Epithelial cell of esophagus (primary cell): ENCODE measurements at regions not wholly inside any gene's neighbourhood (a gene's known extent, or its start where the extent isn't known, plus 50 kb on each side); places are given as distances from the start of the nearest gene placed in this dataset.
A peak's percentile ranks its signal among the peaks of the same experiment; 100 is the strongest.
"Not testable (repeated sequence)": the region's sequence is repeated elsewhere in the genome, so short reads cannot be mapped to it uniquely, and the experiment has no call there.

Source experiments
- DNase-seq: peaks from one replicate; pipeline ENCODE4 v3.0.0; 2010; ENCODE audit warnings: low read depth
- H3K4me3 ChIP-seq: 2 replicates; pipeline ENCODE4 v1.5.1; 2011; ENCODE audit warnings: mild to moderate bottlenecking, low read length, control low read depth
- TF ChIP-seq, protein P1 (sequence below): IDR thresholded peaks from 2 replicates; pipeline ENCODE4 v1.5.1; 2011; ENCODE audit warnings: low read depth, mild to moderate bottlenecking, low read length, control low read depth, inconsistent platforms; ENCODE audit not compliant: insufficient read depth; ENCODE audit errors: missing control alignments

DNA sequence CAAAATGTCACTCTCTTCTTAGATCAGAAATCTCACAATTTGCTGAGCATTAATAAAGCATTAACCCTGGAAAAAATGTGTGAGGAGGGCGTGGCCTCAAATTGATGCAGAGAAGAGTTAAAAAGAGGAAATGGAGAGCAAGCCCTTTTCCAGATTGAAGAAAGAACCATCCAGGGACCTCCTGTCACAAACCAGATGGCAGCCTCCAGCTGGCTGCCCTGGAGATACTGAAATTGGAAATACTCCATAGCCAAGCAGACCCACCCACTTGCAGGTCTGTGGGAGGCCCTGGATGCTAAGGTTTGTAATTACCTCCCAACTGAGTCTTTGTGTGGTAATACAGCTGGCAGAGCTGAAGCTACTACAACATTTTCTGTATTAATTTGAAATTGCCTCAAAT lies 214.9 kb downstream of the IL20RB start:
- no peak overlapping the region for H3K4me3 ChIP-seq
- DNase-seq, result no peak
- TF ChIP-seq, protein P1, sequence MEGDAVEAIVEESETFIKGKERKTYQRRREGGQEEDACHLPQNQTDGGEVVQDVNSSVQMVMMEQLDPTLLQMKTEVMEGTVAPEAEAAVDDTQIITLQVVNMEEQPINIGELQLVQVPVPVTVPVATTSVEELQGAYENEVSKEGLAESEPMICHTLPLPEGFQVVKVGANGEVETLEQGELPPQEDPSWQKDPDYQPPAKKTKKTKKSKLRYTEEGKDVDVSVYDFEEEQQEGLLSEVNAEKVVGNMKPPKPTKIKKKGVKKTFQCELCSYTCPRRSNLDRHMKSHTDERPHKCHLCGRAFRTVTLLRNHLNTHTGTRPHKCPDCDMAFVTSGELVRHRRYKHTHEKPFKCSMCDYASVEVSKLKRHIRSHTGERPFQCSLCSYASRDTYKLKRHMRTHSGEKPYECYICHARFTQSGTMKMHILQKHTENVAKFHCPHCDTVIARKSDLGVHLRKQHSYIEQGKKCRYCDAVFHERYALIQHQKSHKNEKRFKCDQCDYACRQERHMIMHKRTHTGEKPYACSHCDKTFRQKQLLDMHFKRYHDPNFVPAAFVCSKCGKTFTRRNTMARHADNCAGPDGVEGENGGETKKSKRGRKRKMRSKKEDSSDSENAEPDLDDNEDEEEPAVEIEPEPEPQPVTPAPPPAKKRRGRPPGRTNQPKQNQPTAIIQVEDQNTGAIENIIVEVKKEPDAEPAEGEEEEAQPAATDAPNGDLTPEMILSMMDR, result no peak

DNA sequence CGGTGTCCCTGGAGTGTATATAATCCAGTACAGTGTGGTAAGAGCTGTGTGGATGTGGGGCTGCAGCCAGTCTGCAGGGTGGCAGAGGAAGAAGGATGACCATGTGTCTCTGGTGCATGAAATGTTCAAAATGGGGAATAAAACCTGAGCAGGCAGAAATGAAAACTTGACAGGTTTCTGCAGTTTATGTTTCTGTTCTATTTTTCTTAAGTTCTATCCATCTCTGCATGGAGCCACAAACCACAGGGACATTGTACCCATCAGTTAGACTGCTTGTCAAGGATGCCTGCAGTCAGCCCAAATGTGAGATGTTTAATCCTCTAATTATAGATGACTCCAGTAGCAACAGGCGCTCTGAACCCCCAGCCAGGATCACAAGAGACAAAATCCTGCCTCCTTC lies 216.7 kb downstream of the IL20RB start:
- TF ChIP-seq, protein P1, result no peak
- no peak overlapping the region for H3K4me3 ChIP-seq
- DNase-seq, result no peak

DNA sequence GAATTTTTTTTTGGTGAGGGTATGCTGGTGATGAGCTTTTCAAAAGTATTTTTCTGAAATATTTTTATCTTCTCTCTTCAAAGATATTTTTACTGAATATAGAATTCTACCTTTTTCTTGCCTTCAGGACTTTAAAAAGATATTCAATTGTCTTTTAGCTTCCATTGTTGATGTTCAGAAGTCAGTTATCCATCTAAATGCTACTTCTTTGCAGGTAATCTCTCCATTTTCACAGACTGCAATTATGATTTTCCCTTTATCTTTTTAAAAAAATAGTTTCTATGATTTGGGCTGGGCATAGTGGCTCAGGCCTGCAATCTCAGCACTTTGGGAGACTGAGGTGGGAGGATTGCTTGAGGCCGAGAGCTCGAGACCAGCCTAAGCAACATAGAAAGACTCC lies 222.4 kb downstream of the IL20RB start:
- TF ChIP-seq, protein P1, result no peak
- no peak overlapping the region for H3K4me3 ChIP-seq
- no peak for DNase-seq

GRCh38 chr3:137191133-137191923 lies 233.5 kb downstream of the IL20RB start:
- TF ChIP-seq, protein P1, result no peak
- H3K4me3 ChIP-seq, result no peak overlapping the region
- peak; percentile 5 for DNase-seq

- TF ChIP-seq, protein P1, result no peak
- DNase-seq, result no peak
- H3K4me3 ChIP-seq, result no peak overlapping the region
These were observed 234.2 kb downstream of the IL20RB start for GRCh38 chr3:137191951-137192350.

DNA sequence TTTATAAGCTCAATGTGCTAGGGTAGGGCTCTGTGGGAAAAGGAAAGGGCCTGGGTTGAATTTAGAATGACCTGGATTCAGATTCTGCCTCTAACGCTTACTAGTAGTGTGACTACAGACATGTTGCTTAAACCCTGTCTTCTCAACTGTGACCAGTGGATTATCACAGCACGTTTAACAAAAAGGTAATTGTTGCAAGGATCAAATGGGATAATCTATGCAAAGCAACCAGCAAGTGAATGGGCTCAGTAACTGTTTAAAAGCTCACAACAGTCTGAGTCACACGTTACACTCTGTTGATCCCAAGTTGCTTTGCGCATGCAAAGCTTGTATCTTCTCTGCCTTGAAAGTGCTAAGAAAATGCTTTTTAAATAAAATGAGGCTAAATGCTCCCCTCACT lies 236.5 kb downstream of the IL20RB start:
- TF ChIP-seq, protein P1, result no peak
- no peak for DNase-seq
- H3K4me3 ChIP-seq, result no peak overlapping the region

- not testable (repeated sequence) for H3K4me3 ChIP-seq, DNase-seq
These were observed 240.6 kb downstream of the IL20RB start for GRCh38 chr3:137198374-137198773.
